ENCODE measurements at regions not wholly inside any gene's neighbourhood (a gene's known extent, or its start where the extent isn't known, plus 50 kb on each side); places are given as distances from the start of the nearest gene placed in this dataset.
"Not testable (repeated sequence)": the region's sequence is repeated elsewhere in the genome, so short reads cannot be mapped to it uniquely, and the experiment has no call there.

- H3K27ac ChIP-seq (replicated peaks): no peak overlapping the region
- H3K4me3 ChIP-seq (replicated peaks; ENCODE audit: insufficient read depth, low read length): no peak overlapping the region
- no peak for DNase-seq (ENCODE audit: low read depth in 1 of 2, low spot score in 1 of 2)
- TF ChIP-seq CTCF (IDR thresholded peaks at IDR 0.05; ENCODE audit: insufficient read depth, low read length) (no peak), SPI1 (IDR thresholded peaks at IDR 0.05; ENCODE audit: borderline replicate concordance, low read depth) (no peak), GABPA (IDR thresholded peaks at IDR 0.05; ENCODE audit: low read depth) (no peak), POLR2AphosphoS5 (IDR thresholded peaks at IDR 0.05; ENCODE audit: low read depth) (no peak)
- no peaks in the 10 kb centered on the region for H3K27me3 ChIP-seq (ENCODE audit: insufficient read depth, poor library complexity, severe bottlenecking)
Observed at GRCh38 chr5:28602429-28602828, 1564.0 kb upstream of the CDH9 start.

DNA sequence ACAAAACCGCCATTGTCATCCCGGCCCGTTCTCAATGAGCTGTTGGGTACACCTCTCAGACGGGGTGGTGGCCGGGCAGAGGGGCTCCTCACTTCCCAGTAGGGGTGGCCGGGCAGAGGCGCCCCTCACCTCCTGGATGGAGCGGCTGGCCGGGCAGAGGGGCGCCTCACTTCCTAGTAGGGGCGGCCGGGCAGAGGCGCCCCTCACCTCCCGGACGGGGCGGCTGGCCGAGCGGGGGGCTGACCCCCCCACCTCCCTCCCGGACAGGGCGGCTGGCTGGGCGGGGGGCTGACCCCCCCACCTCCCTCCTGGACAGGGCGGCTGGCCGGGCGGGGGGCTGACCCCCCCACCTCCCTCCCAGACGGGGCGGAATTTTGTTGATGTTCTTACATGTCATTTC, 1558.3 kb upstream of the CDH9 start:
- not testable (repeated sequence) for H3K4me3 ChIP-seq (replicated peaks; ENCODE audit: insufficient read depth, low read length); DNase-seq (ENCODE audit: low read depth in 1 of 2, low spot score in 1 of 2); H3K27me3 ChIP-seq (ENCODE audit: insufficient read depth, poor library complexity, severe bottlenecking); H3K27ac ChIP-seq (replicated peaks)

DNA sequence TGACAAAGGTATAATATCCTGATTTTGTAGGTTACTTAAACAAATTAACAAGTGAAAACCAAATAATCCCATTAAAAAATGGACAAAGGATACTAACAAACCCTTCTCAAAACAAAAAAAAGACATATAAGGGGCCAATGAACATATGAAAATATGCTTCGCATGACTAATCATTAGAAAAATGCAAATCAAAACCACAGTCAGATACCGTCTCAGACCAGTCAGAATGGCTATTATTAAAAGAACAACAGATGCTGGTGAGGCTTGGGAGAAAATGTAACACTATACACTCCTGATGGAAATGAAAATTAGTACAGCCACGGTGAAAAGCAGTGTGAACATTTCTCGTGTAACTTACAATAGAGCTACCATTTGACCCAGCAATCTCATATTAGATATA, 1542.2 kb upstream of the CDH9 start:
- no peak for DNase-seq (ENCODE audit: low read depth in 1 of 2, low spot score in 1 of 2)
- H3K27ac ChIP-seq (replicated peaks): no peak overlapping the region

DNA sequence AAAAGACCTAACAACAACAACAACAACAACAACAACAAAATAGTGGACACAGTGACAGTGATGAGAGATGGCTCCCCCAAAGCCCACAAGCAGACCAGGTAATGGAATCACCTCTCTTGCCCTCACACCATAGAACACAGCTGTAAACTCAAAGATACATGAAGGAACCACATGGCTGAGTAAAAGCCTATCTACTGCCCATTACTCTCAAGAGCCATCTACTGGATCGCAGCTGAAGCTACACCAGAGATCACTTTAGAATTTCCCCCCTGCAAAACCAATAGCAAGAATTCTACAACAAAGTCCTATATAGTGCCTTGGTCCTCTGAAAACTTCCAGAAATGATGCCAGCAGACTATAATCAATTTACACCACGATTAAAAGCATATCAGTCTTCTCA, 1537.6 kb upstream of the CDH9 start:
- no peak for DNase-seq (ENCODE audit: low read depth in 1 of 2, low spot score in 1 of 2)
- Histone ChIP-seq H3K4me3 (replicated peaks; ENCODE audit: insufficient read depth, low read length) (no peak overlapping the region), H3K27me3 (ENCODE audit: insufficient read depth, poor library complexity, severe bottlenecking) (no peaks in the 10 kb centered on the region), H3K27ac (replicated peaks) (no peak overlapping the region)
- no peak for TF ChIP-seq POLR2AphosphoS5 (IDR thresholded peaks at IDR 0.05; ENCODE audit: low read depth)
- no peak for TF ChIP-seq CTCF (IDR thresholded peaks at IDR 0.05; ENCODE audit: insufficient read depth, low read length)
- TF ChIP-seq, protein P1, sequence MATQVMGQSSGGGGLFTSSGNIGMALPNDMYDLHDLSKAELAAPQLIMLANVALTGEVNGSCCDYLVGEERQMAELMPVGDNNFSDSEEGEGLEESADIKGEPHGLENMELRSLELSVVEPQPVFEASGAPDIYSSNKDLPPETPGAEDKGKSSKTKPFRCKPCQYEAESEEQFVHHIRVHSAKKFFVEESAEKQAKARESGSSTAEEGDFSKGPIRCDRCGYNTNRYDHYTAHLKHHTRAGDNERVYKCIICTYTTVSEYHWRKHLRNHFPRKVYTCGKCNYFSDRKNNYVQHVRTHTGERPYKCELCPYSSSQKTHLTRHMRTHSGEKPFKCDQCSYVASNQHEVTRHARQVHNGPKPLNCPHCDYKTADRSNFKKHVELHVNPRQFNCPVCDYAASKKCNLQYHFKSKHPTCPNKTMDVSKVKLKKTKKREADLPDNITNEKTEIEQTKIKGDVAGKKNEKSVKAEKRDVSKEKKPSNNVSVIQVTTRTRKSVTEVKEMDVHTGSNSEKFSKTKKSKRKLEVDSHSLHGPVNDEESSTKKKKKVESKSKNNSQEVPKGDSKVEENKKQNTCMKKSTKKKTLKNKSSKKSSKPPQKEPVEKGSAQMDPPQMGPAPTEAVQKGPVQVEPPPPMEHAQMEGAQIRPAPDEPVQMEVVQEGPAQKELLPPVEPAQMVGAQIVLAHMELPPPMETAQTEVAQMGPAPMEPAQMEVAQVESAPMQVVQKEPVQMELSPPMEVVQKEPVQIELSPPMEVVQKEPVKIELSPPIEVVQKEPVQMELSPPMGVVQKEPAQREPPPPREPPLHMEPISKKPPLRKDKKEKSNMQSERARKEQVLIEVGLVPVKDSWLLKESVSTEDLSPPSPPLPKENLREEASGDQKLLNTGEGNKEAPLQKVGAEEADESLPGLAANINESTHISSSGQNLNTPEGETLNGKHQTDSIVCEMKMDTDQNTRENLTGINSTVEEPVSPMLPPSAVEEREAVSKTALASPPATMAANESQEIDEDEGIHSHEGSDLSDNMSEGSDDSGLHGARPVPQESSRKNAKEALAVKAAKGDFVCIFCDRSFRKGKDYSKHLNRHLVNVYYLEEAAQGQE (IDR thresholded peaks at IDR 0.05; ENCODE audit: insufficient replicate concordance, low read depth): no peak
- TF ChIP-seq SPI1 (IDR thresholded peaks at IDR 0.05; ENCODE audit: borderline replicate concordance, low read depth): no peak
- TF ChIP-seq GABPA (IDR thresholded peaks at IDR 0.05; ENCODE audit: low read depth): no peak

More for the DNA sequence above, 1542.2 kb upstream of the CDH9 start:
- TF ChIP-seq, protein P1 (IDR thresholded peaks at IDR 0.05; ENCODE audit: insufficient replicate concordance, low read depth): no peak
- TF ChIP-seq POLR2AphosphoS5 (IDR thresholded peaks at IDR 0.05; ENCODE audit: low read depth) (no peak), CTCF (IDR thresholded peaks at IDR 0.05; ENCODE audit: insufficient read depth, low read length) (no peak), GABPA (IDR thresholded peaks at IDR 0.05; ENCODE audit: low read depth) (no peak), SPI1 (IDR thresholded peaks at IDR 0.05; ENCODE audit: borderline replicate concordance, low read depth) (no peak)
- no peaks in the 10 kb centered on the region for H3K27me3 ChIP-seq (ENCODE audit: insufficient read depth, poor library complexity, severe bottlenecking)
- no peak overlapping the region for H3K4me3 ChIP-seq (replicated peaks; ENCODE audit: insufficient read depth, low read length)

Data from HL-60 (cell line).